H1 (cell line): ENCODE measurements at regions not wholly inside any gene's neighbourhood (a gene's known extent, or its start where the extent isn't known, plus 50 kb on each side); places are given as distances from the start of the nearest gene placed in this dataset.
"Not testable (repeated sequence)": the region's sequence is repeated elsewhere in the genome, so short reads cannot be mapped to it uniquely, and the experiment has no call there.

Experiments used
- CTCF ChIA-PET: fragments of 300-600 bp; sonication (Branson Sonifier 250); formaldehyde crosslinking; loops from one replicate; lab custom pipeline; 2021; ENCODE audit not compliant: partially characterized antibody; lab: Charles Lee
- POLR2A ChIA-PET: fragments of 300-600 bp; sonication (Branson Sonifier 250); formaldehyde crosslinking; loops from one replicate; lab custom pipeline; 2021; ENCODE audit warnings: inconsistent platforms; ENCODE audit not compliant: partially characterized antibody; lab: Charles Lee
- DNase-seq, 2 experiments: peaks; one replicate each; pipeline versions ENCODE4 v3.0.0 to v3.0.0-alpha.2; 2010 to 2022; ENCODE audit warnings: low spot score in 2 of 2, low read depth in 1 of 2, mixed read lengths in 1 of 2
- FAIRE-seq: peaks from 2 replicates; lab custom pipeline; 2011; peaks lifted over from hg19 to GRCh38; lab: Jason Lieb, UNC
- H2AFZ ChIP-seq: 2 replicates; pipeline ENCODE4 v1.8.1; 2012; ENCODE audit warnings: low read length, inconsistent platforms
- H2AK5ac ChIP-seq: 2 replicates; pipeline ENCODE4 v1.6.1; 2013; ENCODE audit warnings: low read depth, low read length
- H2BK120ac ChIP-seq: replicated peaks from 2 replicates; pipeline ENCODE3; 2013; ENCODE audit warnings: low read depth, low read length, inconsistent platforms
- H2BK12ac ChIP-seq: 2 replicates; pipeline ENCODE4 v1.6.1; 2013; ENCODE audit warnings: low read depth, low read length
- H2BK15ac ChIP-seq: 2 replicates; pipeline ENCODE4 v1.6.1; 2013; ENCODE audit warnings: low read length
- H2BK20ac ChIP-seq: 2 replicates; pipeline ENCODE4 v1.6.1; 2013; ENCODE audit warnings: low read length
- H2BK5ac ChIP-seq: 2 replicates; pipeline ENCODE4 v1.6.1; 2013; ENCODE audit warnings: low read depth, low read length
- H3K14ac ChIP-seq: 2 replicates; pipeline ENCODE4 v1.6.1; 2013; ENCODE audit warnings: inconsistent platforms; ENCODE audit not compliant: insufficient read length
- H3K18ac ChIP-seq: 2 replicates; pipeline ENCODE4 v1.6.1; 2013; ENCODE audit warnings: low read length; ENCODE audit errors: extremely low read depth
- H3K23ac ChIP-seq: 2 replicates; pipeline ENCODE4 v1.6.1; 2013; ENCODE audit warnings: inconsistent platforms; ENCODE audit not compliant: insufficient read length
- H3K23me2 ChIP-seq: 2 replicates; pipeline ENCODE4 v1.6.1; 2013; ENCODE audit warnings: low read depth, low read length
- H3K27ac ChIP-seq: 2 replicates; pipeline ENCODE4 v1.6.1; 2011; ENCODE audit warnings: low read depth, low read length, inconsistent platforms
- H3K27me3 ChIP-seq, 4 experiments: replicated peaks in 1 of 4; 1 replicate in 1 of 4; 2 replicates in 3 of 4; pipeline versions ENCODE4 v1.6.1 to v1.8.1; 2011 to 2013; ENCODE audit warnings: low read length in 3 of 4, mild to moderate bottlenecking in 3 of 4, inconsistent platforms in 2 of 4, mixed read lengths in 2 of 4, moderate library complexity in 1 of 4; ENCODE audit not compliant: control insufficient read depth in 3 of 4, insufficient read depth in 3 of 4; ENCODE audit errors: extremely low read depth in 1 of 4
- H3K36me3 ChIP-seq, 4 experiments: 2 replicates each; pipeline versions ENCODE4 v1.6.1 to v1.8.1; 2011 to 2013; ENCODE audit warnings: mild to moderate bottlenecking in 4 of 4, low read length in 3 of 4, moderate library complexity in 2 of 4, control low read depth in 1 of 4, inconsistent platforms in 1 of 4; ENCODE audit not compliant: insufficient read depth in 4 of 4, control insufficient read depth in 2 of 4
- H3K4ac ChIP-seq: replicated peaks from 2 replicates; pipeline ENCODE3; 2013; ENCODE audit warnings: low read length, low read depth, mixed read lengths, inconsistent platforms; ENCODE audit not compliant: insufficient read length
- H3K4me1 ChIP-seq, 4 experiments: replicated peaks in 1 of 4; 1 replicate in 1 of 4; 2 replicates in 3 of 4; pipeline versions ENCODE4 v1.6.1 to v1.8.1; 2011 to 2013; ENCODE audit warnings: low read length in 3 of 4, inconsistent platforms in 2 of 4, mixed read lengths in 1 of 4; ENCODE audit not compliant: insufficient read depth in 4 of 4, control insufficient read depth in 3 of 4
- H3K4me2 ChIP-seq, 2 experiments: 2 replicates each; pipeline versions ENCODE4 v1.6.1 to v1.8.1; 2011 to 2013; ENCODE audit warnings: low read depth in 2 of 2, low read length in 2 of 2, control low read depth in 1 of 2, inconsistent platforms in 1 of 2, mild to moderate bottlenecking in 1 of 2; ENCODE audit not compliant: insufficient read depth in 1 of 2
- H3K4me3 ChIP-seq, 4 experiments: fragments of 200-600, 300-600 bp in 1 of 4; sonication (generic), shearing (Covaris generic), sonication (Bioruptor Twin) in 1 of 4; 2 replicates each; pipeline versions ENCODE4 v1.5.1 to v1.8.1; 2011 to 2016; ENCODE audit warnings: low read length in 4 of 4, low read depth in 3 of 4, control low read depth in 2 of 4, inconsistent platforms in 2 of 4, mild to moderate bottlenecking in 2 of 4, mixed read lengths in 1 of 4, moderate library complexity in 1 of 4; ENCODE audit not compliant: insufficient read depth in 2 of 4; ENCODE audit errors: extremely low read depth in 1 of 4
- H3K56ac ChIP-seq: replicated peaks from 2 replicates; pipeline ENCODE3; 2013; ENCODE audit warnings: low read depth, mild to moderate bottlenecking, mixed read lengths, low read length, inconsistent platforms; ENCODE audit not compliant: insufficient read length
- H3K79me1 ChIP-seq: 2 replicates; pipeline ENCODE4 v1.6.1; 2013; ENCODE audit warnings: low read depth, low read length, control low read depth
- H3K79me2 ChIP-seq, 2 experiments: 2 replicates each; pipeline versions ENCODE4 v1.6.1 to v1.8.1; 2012 to 2013; ENCODE audit warnings: low read length in 2 of 2, mild to moderate bottlenecking in 2 of 2, inconsistent platforms in 1 of 2; ENCODE audit not compliant: insufficient read depth in 2 of 2, control insufficient read depth in 1 of 2
- H3K9ac ChIP-seq, 4 experiments: replicated peaks in 1 of 4; 1 replicate in 1 of 4; 2 replicates in 3 of 4; pipeline versions ENCODE4 v1.6.1 to v1.8.1; 2011 to 2013; ENCODE audit warnings: low read depth in 3 of 4, low read length in 3 of 4, control low read depth in 2 of 4, mild to moderate bottlenecking in 2 of 4, moderate library complexity in 2 of 4, inconsistent platforms in 1 of 4; ENCODE audit errors: extremely low read depth in 1 of 4
- H3K9me3 ChIP-seq, 2 experiments: 2 replicates each; pipeline versions ENCODE4 v1.6.1 to v1.8.1; 2012 to 2013; ENCODE audit warnings: mild to moderate bottlenecking in 2 of 2, moderate library complexity in 2 of 2, control low read depth in 1 of 2, inconsistent platforms in 1 of 2, low read depth in 1 of 2, low read length in 1 of 2, mixed read lengths in 1 of 2; ENCODE audit not compliant: insufficient read depth in 2 of 2
- H4K20me1 ChIP-seq, 2 experiments: replicated peaks in 1 of 2; 2 replicates each; pipeline versions ENCODE3 to v1.8.1; 2011 to 2013; ENCODE audit warnings: inconsistent platforms in 2 of 2, low read length in 2 of 2, mild to moderate bottlenecking in 1 of 2; ENCODE audit not compliant: insufficient read depth in 2 of 2, control insufficient read depth in 1 of 2
- H4K5ac ChIP-seq: 2 replicates; pipeline ENCODE4 v1.6.1; 2013; ENCODE audit warnings: low read length, low read depth, mixed read lengths, inconsistent platforms; ENCODE audit not compliant: insufficient read length
- H4K8ac ChIP-seq: 2 replicates; pipeline ENCODE4 v1.8.0; 2013; ENCODE audit warnings: mild to moderate bottlenecking, moderate library complexity, low read length, inconsistent platforms; ENCODE audit not compliant: insufficient read depth; ENCODE audit errors: extremely low read depth
- H4K91ac ChIP-seq: replicated peaks from 2 replicates; pipeline ENCODE3; 2013; ENCODE audit warnings: low read length, mixed read lengths, inconsistent platforms; ENCODE audit not compliant: insufficient read length
- WGBS, 2 experiments: shearing (Covaris generic) in 1 of 2; methylation state at CpG; one replicate each; pipeline versions ENCODE4 v1.1.6 to v1.1.7; 2013 to 2015; ENCODE audit warnings: low lambda C conversion rate in 2 of 2, mixed read lengths in 2 of 2, inconsistent platforms in 1 of 2, low coverage in 1 of 2, missing lambda C conversion rate in 1 of 2; ENCODE audit not compliant: insufficient replicate concordance in 2 of 2, insufficient coverage in 1 of 2, insufficient read length in 1 of 2; ENCODE audit errors: extremely low coverage in 1 of 2, missing lambda C conversion rate in 1 of 2; 5-methylcytosine and 5-hydroxymethylcytosine counted together

DNA sequence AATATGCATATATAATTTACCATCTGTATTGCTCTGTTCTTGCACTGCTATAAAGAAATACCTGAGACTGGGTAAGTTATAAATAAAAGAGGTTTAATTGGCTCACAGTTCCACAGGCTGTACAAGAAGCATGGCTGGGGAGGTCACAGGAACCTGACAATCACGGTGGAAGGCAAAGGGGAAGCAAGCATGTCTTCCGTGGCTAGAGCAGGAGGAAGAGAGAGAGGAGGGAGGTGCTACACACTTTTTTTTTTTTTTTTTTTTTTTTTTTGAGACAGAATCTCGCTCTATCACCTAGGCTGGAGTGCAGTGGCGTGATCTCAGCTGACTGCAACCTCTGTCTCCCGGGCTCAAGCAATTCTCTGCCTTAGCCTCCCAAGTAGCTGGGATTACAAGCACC is 150.9 kb upstream of the DTNBP1 start:
- H2AFZ ChIP-seq, H3K9ac ChIP-seq, H2BK12ac ChIP-seq, H4K5ac ChIP-seq, H2AK5ac ChIP-seq, H3K18ac ChIP-seq, H3K27me3 ChIP-seq, H4K8ac ChIP-seq, H3K4me2 ChIP-seq, H3K27ac ChIP-seq, H3K56ac ChIP-seq, H3K79me2 ChIP-seq, H2BK15ac ChIP-seq, H2BK5ac ChIP-seq, POLR2A ChIA-PET, FAIRE-seq, H3K14ac ChIP-seq, H3K23ac ChIP-seq, H3K4me1 ChIP-seq, DNase-seq, H3K79me1 ChIP-seq, H3K4ac ChIP-seq, H3K4me3 ChIP-seq, H2BK20ac ChIP-seq, H4K20me1 ChIP-seq, H3K9me3 ChIP-seq, H4K91ac ChIP-seq, H2BK120ac ChIP-seq, H3K36me3 ChIP-seq, H3K23me2 ChIP-seq: not testable (repeated sequence)
- CTCF ChIA-PET, result interaction anchor here (1.8 kb wide), 1 partner anchor 11 kb away, joined by 8 read pairs; no protein-coding TSS in a partner anchor
- 68% methylated on average over 5 of the region's 5 CpGs; no CpG with 5 or more reads in 1 of the 2 experiments for WGBS, 2 experiments
